ENCODE measurements at regions not wholly inside any gene's neighbourhood (a gene's known extent, or its start where the extent isn't known, plus 50 kb on each side); places are given as distances from the start of the nearest gene placed in this dataset.

DNA sequence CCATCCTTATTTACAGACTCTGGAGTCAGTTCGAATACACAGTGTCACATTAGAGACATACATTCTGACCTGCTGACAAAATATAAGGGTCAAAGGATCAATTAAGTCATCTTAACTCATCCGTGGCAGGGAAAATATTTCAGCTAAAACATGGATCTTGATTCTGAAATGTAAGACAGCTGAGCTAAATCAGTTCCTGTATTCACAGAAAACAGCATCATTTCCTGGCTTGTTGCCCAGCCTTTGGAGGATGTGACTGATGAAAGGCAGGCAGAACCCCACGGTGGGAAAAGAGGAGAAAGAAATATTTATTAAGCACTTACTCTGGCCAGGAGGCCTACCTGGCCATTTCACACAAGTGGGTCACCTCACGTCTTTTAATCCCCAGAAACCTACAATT lies 101.9 kb downstream of the GAS2L3 start:
- peak; percentile 67 to 72 for DNase-seq

DNA sequence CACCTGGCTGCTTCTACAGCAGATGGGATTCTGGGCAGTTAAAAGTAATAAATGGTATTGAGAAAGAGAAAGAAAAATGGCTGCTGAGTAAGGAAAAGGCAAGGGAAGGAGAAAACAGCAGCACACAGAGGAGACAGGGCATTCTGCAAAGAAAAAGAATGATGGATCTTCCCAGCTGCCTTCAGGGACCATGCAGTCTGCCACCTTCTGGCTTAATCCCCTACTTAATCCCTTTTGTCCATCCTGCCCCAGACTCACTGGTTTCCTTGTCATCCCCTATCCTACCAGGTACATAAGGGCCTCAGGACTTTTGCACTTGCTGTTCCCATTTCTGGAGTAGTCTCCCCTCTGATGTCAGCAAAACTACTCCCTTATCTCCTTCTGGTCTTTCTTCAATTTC lies 107.6 kb downstream of the GAS2L3 start:
- DNase-seq, result no peak

DNA sequence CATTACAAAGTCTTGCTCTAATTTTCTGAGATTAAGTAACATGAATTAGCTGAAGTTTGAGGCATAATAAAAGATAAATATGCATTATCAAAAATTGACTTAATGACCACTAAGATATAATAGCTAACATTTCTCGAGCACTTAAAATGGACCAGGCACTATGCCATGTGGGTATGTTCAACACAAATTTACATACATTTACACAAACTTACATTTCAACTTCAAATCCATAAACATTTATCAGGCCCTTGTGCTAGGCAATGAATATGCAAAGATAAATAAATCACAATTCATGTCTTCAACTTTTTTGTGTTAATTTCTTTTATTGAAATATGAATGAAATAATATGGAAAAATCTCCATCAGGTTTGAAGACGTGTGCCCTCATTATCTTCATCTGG lies 108.7 kb downstream of the GAS2L3 start:
- no peak for DNase-seq

DNA sequence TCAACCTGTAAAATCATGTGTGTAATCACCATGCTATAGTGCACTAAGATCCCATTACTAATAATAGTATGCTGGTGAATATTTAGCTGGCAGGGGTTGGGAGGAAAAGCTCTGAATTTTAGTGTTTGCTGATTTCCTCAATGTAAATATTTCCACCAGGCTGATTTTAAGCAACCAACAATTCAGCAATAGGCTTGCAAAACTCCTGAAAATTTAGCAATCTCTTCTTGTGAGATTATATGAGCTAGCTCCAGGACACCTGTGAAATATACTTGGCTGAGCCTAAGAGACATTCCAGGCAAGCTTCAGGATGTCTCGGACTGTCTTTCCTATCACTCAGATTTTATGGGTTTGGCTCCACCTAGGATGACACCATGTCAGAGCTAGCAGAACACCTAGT lies 106.9 kb upstream of the ANO4 start:
- DNase-seq, result no peak

DNA sequence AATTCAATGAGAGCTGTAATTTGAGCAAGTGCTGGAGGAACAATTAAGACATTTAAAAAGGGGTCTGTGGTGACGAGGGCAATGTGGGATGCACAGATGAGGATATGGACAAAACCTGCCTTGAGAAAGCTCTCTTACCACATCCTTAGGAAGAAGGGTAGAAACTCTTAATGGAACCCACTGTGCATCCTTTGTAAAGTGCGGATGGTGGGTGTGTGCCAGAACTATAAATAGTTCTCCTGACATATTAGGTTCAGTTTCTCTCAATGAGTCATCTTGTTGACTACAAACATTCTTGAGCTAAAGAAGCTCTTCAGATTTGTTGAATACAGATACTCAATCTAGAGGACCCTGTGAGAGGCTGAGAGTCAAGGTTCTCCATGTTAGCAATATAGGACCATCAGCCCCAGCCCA lies 106.1 kb upstream of the ANO4 start:
- no peak for DNase-seq

DNA sequence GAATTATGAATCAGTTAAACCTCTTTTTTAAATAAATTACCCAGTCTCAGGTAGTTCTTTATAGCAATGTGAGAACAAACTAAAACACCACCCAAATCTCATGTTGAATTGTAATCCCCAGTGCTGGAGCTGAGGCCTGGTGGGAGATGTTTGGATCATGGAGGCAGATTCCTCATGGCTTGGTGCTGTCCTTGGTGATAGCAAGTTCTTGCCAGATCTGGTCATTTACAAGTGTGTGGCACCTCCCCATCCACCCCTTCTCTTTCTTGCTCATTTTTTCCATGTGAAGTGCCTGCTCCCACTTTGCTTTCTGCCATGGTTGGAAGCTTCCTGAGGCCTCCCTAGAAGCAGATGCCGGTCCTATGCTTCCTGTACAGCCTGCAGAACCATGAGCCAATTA lies 102.1 kb upstream of the ANO4 start:
- no peak for DNase-seq

DNA sequence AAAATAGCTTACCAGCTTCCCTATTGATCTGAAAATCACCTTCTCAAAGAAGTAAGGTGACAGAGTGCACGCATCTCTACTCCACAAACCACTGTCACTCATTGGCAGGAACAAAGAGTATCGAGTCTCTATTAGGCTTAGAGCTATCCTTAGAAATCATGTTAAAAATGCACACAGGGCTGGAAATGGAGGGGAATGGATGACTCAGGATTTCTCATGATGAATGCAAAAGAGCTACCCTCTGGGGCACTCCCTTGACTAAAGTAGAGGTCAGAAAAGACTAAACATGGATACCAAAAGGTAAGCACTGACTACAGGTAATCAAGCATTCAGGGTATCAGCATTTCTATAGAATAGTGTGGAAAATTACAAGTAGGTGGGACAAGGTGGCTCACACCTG lies 96.1 kb upstream of the ANO4 start:
- no peak for DNase-seq

DNA sequence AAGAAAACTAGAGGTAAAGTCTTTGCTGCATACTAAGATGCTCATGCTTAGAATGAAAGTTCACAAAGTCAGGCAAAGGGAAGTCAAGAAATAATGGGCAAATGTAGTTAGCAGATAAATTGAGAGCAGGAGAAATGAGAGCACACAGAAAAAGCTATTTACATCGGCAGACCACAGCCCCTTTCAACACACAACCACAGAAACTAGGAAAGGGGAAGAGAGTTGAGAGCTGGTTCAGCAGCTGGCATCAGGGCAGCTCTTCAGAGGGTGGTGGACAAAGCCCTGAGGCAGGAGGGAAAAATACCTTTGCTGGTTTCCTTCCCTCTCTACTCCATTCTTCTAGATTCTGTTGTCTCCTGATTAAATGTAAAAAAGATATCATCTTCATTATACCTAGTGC lies 95.4 kb upstream of the ANO4 start:
- no peak for DNase-seq

DNA sequence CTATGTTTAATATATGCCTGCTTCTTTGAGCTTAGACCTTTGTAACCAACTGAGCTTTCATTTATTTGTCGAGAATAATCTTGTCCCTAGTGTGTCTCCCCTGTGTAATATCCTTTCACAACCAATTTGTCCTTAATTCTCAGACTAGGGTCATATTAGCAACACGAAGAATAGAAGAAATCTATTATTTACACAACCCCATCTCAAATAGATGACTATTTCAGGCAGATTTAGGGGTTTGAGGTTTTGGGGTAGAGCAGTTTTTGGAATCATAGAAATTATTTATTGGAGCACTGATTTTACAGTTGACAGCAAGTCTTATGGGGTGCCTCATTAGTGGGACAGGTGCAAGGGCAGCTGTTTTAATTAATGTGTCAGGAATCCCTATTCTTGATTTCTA lies 91.2 kb upstream of the ANO4 start:
- no peak for DNase-seq

DNA sequence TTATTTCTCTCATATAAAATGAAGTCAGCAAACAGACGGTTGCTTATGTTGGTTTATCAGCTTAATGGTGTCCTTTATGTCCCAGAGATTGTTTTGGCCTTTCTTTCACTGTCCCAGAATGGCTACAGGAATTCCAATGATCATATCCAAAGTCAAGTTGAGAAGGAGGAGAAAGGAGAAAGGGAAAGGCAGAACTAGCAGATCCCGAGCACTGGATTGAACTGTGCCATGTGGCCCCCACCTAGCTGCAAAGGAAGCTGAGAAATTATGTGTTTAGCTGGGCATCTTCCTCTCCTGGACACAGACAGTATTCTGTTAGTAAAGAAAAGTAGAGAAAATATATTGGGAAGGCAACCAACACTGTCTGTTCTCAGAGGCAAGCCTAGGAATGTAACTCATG lies 90.7 kb upstream of the ANO4 start:
- no peak for DNase-seq

DNA sequence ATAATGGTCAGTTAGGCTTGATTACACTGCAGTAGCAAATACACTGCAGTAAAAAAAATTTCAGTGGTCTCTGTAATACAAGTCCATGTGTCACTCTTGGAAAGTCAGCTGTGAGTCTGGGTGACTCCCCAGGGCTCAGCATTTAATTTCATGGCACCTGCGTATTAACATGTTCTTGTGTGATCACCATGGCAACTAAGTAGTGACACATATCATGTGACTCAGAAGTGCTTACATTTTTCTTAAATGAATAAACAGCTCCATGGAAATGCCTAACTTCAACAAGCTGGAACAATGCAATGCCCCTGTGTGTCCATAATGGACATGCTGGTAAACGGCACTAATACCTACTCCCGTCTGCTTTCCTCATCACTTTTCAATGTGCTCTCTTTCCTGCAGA lies 88.5 kb upstream of the ANO4 start:
- no peak for DNase-seq

DNA sequence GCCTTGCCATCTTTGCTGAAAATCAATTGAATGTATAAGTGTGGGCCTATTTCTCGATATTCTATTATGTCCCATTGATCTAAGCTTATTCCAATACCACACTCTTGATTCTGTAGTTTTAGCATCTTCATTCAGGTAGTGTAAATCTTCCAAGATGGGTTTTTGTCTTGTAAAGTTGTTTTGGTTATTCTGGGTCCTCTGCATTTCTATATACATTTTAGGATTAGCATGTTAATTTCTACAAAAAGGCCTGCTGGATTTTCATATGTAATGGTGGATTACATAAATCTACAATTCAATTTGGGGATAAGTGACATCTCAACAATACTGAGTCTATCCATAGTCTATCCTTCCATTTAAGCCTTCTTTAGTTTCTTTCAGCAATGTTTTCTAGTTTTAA lies 86.0 kb upstream of the ANO4 start:
- DNase-seq, result no peak

DNA sequence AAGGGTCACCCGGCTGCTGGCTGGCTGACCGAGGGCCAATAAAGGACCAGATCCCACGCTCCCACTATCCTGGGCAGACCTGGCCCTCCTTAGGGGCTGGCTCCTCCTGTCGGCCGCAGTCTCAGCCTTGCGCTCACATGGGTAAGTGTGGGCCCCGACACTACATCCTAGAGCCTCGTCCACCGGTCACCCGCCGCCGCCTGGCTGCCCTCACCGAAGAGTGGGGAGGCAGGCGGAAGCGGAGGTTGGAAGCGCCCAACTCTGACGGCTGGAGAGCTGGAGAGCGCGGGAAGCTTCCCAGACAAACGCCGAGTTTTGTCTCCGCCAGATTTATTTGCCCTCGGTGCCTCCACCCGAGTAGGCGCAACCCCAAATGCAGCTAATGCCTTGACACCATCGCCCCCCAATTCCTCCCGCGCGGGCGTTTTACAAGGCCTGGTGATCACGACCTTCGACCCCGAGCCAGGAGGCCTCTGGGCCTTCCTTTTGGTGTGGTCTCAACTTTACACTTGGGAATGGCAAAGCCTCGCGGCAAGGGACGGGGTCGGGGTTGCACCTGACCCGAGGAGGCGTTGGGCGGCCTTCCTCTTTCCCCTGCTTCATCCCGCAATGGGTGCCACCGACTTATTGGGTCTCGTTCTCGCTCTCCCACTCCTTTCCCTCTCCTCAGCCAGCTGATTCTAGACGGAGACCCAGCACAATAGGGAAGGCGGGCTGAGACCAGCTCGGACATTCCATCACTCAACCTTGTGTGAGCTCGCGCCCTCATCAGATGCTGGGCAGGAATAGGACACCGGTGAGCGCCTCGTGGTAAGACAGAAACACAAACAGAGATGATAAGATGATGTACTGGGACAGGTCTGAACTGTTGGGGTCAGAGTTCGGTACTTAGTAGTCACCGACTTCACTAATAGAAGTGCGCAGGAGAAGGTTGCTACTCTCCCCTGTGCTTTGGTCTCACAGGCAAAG lies 78.3 kb upstream of the ANO4 start:
- no peak for DNase-seq

DNA sequence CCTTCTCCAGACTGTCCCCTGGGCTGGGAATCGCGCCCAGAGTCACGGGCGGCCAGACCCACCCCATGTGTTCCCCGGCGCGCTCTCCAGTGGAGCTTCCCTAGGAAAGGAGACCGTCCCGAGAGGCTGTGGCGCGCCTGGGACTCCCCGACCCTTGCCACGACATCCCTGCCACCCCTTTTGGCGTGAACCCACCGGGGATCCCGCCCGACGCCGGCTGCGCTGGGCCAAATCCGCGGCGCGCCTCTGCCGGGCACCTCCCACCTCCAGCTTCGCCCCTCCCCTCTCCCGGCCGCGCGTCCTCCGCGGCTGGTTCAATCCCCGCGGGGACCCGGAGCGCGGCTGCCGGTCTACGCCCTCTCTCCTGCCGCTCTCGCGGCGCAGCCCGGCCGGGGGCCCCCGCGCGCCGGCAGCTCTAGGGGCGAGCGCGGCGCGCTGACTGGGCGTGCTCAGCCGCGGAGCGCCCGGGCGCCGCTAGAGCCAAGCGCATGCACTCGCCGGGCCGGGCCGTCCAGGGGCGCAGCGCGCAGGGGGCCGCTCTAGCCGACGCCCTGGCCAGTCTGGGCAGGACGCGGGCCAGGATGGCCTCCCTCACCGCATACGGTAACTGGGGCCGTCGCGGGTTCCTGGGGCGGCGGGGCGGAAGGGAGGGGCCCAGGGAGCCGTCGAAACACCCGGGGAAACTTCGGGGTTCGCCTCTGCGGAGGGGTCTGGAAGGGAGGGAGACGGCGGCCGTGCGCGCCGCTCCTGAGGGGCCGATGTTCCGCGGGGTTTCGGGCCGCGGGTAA lies 77.4 kb upstream of the ANO4 start:
- DNase-seq, result peak in 1 of 2 experiments; percentile 64

DNA sequence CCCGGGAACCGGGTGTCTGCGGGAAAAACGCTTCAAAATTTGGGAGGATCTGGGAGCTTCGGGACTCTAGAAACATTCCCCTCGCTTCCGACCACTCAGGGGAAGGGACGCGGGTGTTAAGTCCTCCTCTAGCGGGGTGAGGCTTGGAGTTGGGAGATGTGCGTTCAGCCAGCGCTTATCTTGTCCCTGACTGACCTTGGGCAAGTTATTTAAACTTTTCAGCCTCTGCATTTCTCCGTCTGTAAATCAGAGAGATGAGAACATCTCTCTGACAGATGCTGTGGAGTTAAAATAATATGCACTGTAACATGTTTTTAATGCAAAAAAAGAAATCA lies 76.9 kb upstream of the ANO4 start:
- DNase-seq, result peak in 1 of 2 experiments; percentile 9

DNA sequence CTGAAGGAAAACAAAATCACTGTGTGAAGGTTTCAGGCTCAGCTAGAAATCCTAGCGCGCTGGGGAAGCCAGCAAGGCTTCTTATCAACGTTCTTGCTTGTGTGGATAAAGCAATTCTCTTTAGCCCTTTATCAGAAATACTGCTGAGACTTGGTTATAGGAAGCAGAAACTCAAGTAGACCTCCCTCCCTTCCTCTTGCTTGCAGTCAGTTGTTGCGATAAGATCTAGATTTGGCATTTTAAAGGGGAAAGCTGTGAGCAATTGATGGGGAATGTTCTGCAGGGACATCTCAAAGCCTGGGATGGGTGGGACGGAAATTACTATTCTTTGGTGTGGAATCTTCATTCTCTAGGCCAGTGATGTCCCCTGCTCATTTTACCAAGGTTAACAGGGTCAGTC lies 76.4 kb upstream of the ANO4 start:
- no peak for DNase-seq

DNA sequence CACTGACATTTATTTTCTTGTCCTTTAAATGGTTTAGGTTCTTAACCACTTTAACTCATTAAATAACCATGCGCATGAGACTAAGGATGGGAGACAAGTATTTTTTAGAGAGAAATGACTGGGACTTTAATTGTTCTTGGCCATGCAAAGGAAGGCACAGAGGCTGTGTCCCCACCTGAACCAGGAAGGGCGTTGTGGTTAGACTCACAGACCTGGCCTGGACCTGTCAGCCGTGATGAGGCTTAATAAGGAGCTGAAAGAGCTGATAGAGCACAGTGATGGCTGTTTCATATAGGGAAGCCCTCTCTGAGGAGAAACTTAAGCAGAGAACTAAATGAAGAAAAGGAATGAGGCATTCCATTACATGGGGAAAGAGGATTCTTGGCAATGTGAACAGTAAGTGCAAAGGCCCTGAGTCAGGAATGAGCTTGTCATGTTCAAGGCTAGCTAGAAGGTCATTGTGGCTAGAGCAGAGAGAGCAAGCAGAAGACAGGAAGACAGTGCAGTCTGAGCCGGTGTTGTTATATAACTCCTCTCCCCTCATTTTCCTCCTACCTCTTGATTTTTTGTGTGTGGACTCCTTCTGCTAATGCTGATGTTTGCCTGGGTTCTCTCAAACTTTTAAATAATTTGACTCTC lies 74.4 kb upstream of the ANO4 start:
- DNase-seq, result no peak

DNA sequence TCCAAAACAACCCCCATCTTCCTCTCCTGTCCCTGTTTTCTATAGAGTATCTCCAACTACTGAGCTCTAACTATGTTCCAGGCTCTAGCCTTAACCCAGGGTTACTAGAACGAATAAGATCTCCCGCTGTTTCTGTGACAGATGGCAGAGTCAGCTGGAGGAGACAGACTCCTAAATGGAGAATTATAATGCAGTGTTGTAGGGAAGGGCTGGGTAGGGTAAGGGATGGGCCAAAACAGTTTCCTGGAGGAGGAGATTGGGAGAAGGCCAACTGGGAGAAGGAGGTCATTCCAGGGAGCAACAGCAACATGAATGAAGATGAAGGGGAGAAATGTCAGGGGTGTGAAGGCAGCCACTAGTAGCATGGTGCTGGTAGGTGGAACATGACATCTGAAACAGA lies 73.4 kb upstream of the ANO4 start:
- peak; percentile 52 to 89 for DNase-seq

DNA sequence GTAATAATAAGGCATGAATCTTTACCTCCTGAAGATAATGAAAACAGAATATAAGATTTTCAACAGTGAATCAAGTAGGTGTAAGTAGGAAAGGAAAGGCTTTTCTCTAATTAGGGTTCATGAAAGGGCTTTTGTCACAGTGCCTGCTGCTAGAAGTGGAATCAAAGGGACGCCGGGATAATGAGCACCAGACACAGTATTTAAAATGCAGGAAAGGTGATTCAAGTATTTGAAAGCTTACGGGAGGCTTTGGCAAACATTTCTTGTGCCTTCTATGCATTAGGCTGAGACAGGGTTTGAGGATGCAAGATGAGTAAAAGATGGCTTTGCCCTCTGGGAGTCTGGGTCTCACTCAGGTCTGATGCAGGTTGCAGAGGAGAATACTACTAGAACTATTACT lies 70.5 kb upstream of the ANO4 start:
- no peak for DNase-seq

DNA sequence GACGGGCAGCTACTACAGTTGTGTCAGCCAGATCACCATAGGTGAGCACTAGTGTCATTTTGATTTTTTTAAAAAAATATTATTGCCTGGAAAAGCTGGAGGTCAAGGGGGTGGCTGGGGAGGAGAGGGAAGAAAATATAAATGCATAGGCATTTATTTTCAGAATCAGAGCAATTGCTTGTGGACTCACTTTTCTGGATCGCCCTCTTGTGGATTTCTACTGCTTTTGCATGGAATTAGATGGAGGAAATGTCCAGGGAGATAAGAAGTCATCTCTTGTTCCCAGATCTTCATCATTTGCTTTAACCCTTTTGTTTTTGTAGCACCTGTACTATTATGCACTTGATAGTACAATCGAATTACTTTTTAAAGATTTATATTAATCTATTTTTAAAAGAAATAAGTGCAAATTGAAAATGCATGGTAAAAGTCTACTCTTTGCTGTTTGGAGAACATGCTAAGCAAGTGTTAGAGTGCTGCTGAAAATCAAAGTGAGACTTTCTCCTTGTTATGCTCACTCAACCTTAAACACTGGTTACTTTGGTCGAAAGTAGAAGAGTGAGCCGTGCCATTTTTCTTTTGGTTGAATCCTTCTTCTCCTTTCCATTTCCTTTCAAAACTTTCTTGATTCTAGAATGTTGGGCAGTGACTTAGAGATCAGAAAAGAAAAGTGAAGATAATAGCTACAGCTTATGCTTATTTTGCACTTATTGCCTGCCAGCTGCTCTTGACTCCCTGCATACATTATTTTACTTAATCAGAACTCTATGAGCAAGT lies 60.6 kb upstream of the ANO4 start:
- peak in 1 of 2 experiments; percentile 47 for DNase-seq

DNA sequence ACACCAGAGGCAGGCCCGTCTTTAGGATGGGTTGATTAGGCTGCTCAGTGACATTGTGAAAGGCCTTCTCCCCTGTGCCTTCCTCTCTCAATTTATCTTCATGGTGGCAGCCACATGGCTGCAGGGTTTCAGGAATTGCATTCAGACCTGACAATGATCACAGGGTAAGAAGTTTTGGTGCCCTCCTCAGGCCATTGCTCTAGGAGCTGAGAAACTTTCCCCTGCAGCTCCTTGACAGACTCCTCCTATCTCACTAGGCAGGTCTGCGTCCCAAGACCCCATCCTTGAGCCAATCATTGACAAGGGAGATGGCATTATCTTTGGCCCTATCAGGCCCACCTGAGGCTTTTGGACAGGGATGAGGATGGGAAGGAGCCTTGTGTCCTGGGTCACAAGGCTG lies 57.4 kb upstream of the ANO4 start:
- DNase-seq, result no peak

DNA sequence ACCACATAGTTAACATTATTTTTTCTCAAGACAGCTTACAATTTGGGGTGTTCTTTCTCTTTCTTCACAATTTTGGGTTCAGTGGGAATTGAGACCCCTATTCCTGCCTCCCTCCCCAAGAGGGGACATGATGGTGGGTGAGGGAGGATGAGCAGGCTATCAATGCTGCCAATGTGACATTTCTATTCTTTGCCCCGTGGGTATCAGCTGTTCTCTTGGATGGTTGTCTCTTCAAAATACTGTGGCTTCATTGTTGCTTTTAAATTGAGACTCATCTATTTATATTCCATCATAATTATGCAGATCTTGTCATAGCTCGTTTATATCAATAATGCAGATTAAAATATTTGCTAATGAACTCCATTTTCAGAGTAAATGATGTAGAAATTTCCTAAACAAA lies 56.5 kb upstream of the ANO4 start:
- no peak for DNase-seq

All from NCI-H446 (cell line).